NCI-H774 (cell line): ENCODE measurements at regions not wholly inside any gene's neighbourhood (a gene's known extent, or its start where the extent isn't known, plus 50 kb on each side); places are given as distances from the start of the nearest gene placed in this dataset.

Source experiments
- DNase-seq: peaks from one replicate; lab custom pipeline; 2025; lab: John Stamatoyannopoulos, UW

GRCh38 chr2:164178835-164179465, 442.3 kb downstream of the GRB14 start:
- DNase-seq: no peak

- no peak for DNase-seq
Measured at GRCh38 chr2:164164602-164165001, 428.8 kb upstream of the FIGN start.

- DNase-seq: no peak
Measured at GRCh38 chr2:164155558-164155957, 419.8 kb upstream of the FIGN start.

DNA sequence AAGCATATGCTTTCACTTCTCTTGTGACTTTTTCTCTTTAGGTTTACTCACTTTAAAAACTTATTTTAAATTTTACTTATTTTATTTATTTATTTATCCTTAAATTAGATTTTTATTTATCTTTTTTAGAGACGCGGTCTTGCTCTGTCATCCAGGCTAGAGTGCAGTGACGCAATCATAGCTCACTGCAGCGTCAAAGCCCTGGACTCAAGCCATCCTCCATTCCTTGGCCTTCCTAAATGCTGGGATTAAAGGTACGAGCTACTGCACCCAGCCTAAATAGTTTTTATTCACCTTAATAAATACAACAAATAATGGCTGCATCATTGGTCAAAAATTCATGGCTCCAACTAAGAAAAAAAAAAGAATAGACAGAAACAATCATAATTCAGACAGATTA, 415.7 kb upstream of the FIGN start:
- DNase-seq: no peak

DNA sequence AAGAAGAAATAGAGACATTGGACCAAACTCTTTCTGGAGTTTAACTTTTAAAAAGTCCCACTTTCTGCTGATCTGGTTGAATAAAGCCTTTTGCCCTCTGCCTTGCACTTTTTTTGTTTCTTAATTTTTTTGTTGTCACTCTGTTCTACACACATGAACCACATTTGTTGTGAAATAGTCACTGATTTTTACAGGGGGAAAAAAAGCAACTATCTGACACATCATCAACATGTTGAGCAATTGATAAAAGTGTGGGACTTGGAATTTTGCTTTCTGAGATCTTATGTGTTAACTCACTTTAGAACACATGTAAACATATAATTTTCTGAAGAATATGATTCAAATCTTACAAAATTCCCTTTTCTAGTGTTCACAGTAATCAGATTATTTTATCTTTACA, 414.8 kb upstream of the FIGN start:
- no peak for DNase-seq

- DNase-seq: no peak
Measured at GRCh38 chr2:164146441-164146840, 410.6 kb upstream of the FIGN start.

- no peak for DNase-seq
Measured at GRCh38 chr2:164145093-164145987, 409.5 kb upstream of the FIGN start.

DNA sequence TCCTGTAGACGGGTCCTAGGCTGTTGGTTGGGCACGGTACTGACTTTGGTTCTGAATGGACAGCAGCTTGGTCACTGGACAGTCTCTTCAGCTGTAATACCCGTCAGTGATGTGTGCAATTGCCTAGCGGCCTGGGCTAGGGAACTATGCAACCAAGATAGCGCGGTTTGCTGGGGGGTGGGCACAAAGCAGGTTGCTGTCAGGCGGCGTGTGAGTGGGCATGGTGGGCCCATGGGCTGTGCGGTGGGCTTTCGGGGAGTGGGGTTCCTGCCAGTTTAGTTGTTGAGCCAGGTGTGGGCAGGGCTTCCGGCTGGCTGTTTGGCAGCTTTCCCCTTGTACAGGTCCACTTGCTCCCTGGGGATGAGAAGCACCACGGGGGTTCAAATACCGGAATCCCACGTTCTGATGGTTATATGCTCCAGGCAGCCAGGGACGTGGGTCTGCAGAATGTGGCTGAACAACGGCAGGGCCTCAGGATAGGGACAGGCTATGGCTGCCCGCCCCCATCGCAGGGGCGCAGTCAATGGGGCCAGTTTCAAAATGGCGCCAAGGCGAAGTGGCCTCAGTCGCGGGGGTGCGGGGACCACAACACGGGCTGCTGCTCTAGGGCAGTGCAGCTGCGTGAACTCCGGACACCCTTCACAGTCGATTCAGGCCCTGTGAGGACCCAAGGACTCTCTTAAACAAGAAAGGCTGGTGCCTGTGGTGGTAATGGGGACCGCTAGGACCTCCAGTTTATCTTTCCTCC, 407.5 kb upstream of the FIGN start:
- DNase-seq: no peak

DNA sequence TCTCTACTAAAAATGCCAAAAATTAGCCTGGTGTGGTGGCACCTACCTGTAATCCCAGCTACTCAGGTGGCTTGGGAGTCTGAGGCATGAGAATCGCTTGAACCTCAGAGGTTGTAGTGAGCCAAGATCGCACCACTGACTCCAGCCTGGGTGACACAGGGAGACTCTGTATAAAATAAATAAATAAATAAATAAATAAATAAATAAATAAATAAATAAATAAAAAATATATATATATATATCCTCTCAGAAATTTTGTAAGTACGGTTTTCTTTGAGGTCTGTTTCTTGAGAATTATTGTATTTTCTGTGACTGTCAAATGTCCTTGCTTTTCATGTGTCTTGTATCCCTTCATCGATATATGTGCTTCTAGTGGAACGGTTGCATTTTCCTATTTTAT, 406.9 kb upstream of the FIGN start:
- no peak for DNase-seq

GRCh38 chr2:164141271-164141670, 405.5 kb upstream of the FIGN start:
- no peak for DNase-seq

GRCh38 chr2:164138750-164139149, 402.9 kb upstream of the FIGN start:
- no peak for DNase-seq

- DNase-seq: no peak
Measured at GRCh38 chr2:164134336-164134735, 398.5 kb upstream of the FIGN start.

GRCh38 chr2:164127971-164128527, 392.2 kb upstream of the FIGN start:
- no peak for DNase-seq

GRCh38 chr2:164126960-164127660, 391.3 kb upstream of the FIGN start:
- no peak for DNase-seq

- DNase-seq: no peak
Measured at GRCh38 chr2:164115806-164116205, 380.0 kb upstream of the FIGN start.

DNA sequence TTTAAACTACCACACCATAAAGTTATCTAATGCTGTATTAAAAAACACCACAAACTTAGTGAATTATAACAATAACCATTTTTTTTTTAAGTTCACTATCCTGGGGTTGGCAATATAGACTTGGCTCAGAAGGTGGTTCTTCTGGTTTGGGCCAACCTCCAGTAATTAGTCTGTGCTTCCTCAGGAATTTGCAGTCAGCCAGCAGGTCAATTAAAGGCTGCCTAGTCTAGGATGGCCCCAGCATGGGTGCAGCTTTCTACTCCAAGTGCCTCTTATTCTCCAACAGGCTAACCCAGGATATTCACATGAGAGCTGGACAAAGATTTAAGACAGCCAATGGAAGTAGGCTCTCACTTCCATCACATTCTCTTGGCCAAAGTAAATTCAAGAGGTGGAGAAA, 379.1 kb upstream of the FIGN start:
- DNase-seq: no peak

DNA sequence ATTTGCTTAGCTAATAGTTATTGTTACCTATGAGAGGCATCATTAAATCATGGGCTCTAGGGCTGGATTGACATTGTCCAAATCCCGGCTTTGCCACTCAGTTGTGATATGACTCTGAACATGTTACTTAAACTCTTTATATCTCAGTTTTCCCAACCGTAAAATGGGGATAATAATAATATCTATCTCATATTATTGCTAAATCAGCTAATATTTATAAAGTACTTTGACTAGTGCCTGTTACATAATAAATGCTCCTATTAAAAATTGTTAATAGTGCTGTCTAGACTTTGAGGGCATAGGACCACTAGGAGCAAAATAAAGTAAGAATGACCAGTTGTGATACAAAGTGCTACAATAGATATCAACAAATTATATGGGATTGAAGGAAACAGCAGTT, 376.3 kb upstream of the FIGN start:
- DNase-seq: no peak

DNA sequence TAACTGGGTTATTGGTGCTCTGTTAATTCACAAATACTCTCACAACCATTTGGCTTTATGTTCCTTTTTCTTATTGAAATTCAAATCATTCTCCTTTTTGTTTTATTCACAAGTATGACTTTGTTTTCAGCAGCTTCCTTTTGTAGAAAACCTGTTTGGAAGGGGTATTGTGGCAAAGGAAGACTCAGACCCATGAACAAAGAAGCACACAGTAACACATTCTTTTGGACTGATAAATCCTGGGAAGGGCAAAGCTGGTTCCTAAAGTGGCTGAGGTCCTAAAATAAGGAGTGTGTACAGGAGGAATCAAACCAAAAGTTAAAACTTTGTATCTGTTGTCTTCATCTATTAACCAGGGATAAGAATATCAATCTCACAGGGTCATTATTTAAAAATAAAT, 374.7 kb upstream of the FIGN start:
- DNase-seq: no peak

- DNase-seq: no peak
Measured at GRCh38 chr2:164109006-164109405, 373.2 kb upstream of the FIGN start.

- no peak for DNase-seq
Measured at GRCh38 chr2:164103271-164103670, 367.5 kb upstream of the FIGN start.

DNA sequence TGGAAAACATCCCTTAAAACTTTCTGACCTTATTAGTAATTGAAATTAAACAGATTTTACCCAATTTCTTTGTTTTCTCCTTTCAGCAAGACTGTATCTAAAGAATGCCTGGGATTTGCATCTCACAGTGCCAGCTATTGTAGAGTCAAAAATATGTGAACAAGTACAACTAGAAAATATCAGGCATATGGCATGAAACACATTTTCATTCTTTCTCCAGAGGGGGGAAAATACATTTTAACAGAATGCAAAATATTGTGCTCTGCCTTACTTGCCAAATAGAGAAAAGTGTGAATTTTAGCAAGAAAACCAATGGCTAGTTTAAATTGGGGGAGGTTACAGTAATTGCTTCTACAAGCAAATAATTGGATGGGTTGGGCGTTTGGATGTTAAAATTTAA, 366.6 kb upstream of the FIGN start:
- DNase-seq: no peak

- DNase-seq: no peak
Measured at GRCh38 chr2:164091673-164092072, 355.9 kb upstream of the FIGN start.
